Inflammatory macrophage treated with lipopolysaccharide for 1 hour (primary cell): ENCODE measurements at regions not wholly inside any gene's neighbourhood (a gene's known extent, or its start where the extent isn't known, plus 50 kb on each side); places are given as distances from the start of the nearest gene placed in this dataset.

ENCODE experiments used
- DNase-seq, 2 donors: peaks; one replicate each; pipeline ENCODE4 v3.0.0-alpha.2; 2020 to 2022

- DNase-seq, result no peak
Observed at GRCh38 chr9:88933607-88934379, 57.5 kb upstream of the S1PR3 start.

GRCh38 chr9:88934876-88935535 is 56.3 kb upstream of the S1PR3 start:
- DNase-seq, result no peak

- peak; percentile 61 to 63 for DNase-seq
Observed at GRCh38 chr9:88936132-88936531, 55.1 kb upstream of the S1PR3 start.

DNA sequence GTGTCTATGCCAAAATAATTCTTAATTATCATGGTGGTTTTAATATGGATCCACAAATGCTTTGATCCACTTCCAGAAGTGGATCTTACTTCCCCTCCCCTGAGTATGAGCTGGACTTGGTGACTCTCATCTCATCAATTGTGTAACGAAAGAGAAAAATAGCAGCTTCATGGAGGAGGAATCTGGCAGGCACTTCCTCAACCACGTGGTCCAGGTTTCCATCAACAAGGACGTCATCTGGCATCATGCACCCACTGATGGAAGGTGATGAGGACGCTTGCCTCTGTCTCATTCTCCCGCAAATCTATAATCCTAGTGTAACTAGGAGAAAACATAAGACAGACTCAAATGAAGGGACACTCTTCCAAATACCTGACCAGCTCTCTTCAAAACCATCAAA is 54.6 kb upstream of the S1PR3 start:
- peak; percentile 59 to 61 for DNase-seq

GRCh38 chr9:88937248-88937647 is 54.0 kb upstream of the S1PR3 start:
- DNase-seq, result no peak

DNA sequence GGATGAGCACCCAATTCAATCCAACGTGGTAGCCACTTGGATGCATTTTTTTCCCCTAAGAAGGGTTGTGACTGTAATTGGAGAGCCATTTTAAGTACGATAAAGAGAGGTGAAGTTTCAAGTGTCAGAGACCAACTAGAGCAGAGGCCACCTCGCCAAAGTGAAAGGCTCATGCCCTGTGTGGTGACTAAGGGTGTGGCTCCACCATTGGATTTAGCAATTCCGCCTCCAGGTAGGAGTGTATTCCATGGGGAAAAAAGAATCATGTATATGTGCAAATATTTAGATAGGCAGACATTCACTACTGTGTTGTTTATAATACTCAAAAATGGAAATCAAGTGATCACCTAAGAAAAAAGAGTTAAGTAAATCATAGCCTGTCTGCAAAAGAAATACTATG is 53.1 kb upstream of the S1PR3 start:
- DNase-seq, result no peak
